ENCODE measurements at regions not wholly inside any gene's neighbourhood (a gene's known extent, or its start where the extent isn't known, plus 50 kb on each side); places are given as distances from the start of the nearest gene placed in this dataset.

- no peak for TF ChIP-seq FOXP2 (optimal IDR thresholded peaks at IDR 0.05; ENCODE audit: borderline replicate concordance, extremely low read depth, extremely low read length, insufficient read depth)
These were observed 80.5 kb downstream of the HNRNPD start for GRCh38 chr4:82293304-82293703.

- no peak for TF ChIP-seq SIN3A (IDR thresholded peaks at IDR 0.05; ENCODE audit: borderline replicate concordance, insufficient read depth, low read length)
- TF ChIP-seq, protein P1, sequence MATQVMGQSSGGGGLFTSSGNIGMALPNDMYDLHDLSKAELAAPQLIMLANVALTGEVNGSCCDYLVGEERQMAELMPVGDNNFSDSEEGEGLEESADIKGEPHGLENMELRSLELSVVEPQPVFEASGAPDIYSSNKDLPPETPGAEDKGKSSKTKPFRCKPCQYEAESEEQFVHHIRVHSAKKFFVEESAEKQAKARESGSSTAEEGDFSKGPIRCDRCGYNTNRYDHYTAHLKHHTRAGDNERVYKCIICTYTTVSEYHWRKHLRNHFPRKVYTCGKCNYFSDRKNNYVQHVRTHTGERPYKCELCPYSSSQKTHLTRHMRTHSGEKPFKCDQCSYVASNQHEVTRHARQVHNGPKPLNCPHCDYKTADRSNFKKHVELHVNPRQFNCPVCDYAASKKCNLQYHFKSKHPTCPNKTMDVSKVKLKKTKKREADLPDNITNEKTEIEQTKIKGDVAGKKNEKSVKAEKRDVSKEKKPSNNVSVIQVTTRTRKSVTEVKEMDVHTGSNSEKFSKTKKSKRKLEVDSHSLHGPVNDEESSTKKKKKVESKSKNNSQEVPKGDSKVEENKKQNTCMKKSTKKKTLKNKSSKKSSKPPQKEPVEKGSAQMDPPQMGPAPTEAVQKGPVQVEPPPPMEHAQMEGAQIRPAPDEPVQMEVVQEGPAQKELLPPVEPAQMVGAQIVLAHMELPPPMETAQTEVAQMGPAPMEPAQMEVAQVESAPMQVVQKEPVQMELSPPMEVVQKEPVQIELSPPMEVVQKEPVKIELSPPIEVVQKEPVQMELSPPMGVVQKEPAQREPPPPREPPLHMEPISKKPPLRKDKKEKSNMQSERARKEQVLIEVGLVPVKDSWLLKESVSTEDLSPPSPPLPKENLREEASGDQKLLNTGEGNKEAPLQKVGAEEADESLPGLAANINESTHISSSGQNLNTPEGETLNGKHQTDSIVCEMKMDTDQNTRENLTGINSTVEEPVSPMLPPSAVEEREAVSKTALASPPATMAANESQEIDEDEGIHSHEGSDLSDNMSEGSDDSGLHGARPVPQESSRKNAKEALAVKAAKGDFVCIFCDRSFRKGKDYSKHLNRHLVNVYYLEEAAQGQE (IDR thresholded peaks at IDR 0.05; ENCODE audit: insufficient read depth in 1 of 2, low read depth in 2 of 2, low read length in 2 of 2) = no peak
- no peak for TF ChIP-seq POLR2AphosphoS5 (IDR thresholded peaks at IDR 0.05; ENCODE audit: low read depth, low read length)
- no peak for TF ChIP-seq TAF1 (IDR thresholded peaks at IDR 0.05; ENCODE audit: borderline replicate concordance, insufficient read depth, low read length)
- no peak for TF ChIP-seq FOXP2 (optimal IDR thresholded peaks at IDR 0.05; ENCODE audit: borderline replicate concordance, extremely low read depth, extremely low read length, insufficient read depth)
These were observed 86.1 kb downstream of the HNRNPD start for GRCh38 chr4:82287720-82288119.

DNA sequence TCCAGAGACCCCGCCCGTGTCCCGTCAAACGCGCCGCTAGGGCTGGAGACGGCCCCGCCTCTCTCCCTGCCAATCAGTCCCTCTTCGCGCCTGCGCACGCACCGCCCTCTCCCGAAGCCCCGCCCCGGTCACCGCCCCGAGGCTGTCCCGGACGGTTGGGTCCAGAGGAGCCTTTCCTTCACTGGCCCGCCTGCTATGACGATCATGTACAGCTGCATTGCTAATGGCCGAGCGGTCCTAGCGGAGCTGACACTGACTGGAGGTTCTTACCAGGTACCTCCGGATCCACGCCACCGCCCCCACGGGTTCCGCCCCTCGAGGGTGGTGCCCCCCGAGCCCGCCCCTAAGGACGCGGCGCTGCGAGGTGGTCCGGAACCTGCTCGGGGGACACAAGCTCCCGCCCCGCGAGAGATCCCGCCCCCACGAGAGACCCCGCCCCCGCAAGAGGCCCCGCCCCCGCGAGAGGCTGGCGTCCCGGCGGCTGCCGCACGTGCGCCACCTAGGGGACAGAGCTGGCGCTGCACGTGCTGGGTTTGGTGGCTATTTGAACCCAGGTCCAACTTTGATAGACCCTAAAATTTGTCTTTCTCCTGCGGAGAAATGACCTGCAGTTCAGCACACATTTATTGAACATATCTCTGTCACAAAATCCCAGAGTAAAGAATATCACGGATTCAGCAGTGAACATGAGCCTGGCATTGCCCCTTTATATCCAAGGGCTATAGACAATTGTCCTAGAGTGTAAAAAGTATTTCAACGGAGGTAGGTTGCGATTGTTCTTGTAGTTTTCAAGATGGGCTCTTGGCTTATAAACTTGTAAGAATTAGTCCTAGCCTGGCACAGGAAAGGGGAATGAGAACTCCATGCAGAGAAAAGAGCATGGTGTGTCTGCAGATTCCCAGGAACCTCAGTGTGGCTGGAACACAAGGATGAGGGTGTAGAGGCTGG is 88.7 kb downstream of the HNRNPD start:
- TF ChIP-seq FOXP2 (optimal IDR thresholded peaks at IDR 0.05; ENCODE audit: borderline replicate concordance, extremely low read depth, extremely low read length, insufficient read depth) (peak; percentile 61), TAF1 (IDR thresholded peaks at IDR 0.05; ENCODE audit: borderline replicate concordance, insufficient read depth, low read length) (no peak)

- TF ChIP-seq POLR2AphosphoS5 (IDR thresholded peaks at IDR 0.05; ENCODE audit: low read depth, low read length) (no peak), SIN3A (IDR thresholded peaks at IDR 0.05; ENCODE audit: borderline replicate concordance, insufficient read depth, low read length) (no peak), FOXP2 (optimal IDR thresholded peaks at IDR 0.05; ENCODE audit: borderline replicate concordance, extremely low read depth, extremely low read length, insufficient read depth) (no peak), TAF1 (IDR thresholded peaks at IDR 0.05; ENCODE audit: borderline replicate concordance, insufficient read depth, low read length) (no peak)
- TF ChIP-seq, protein P1 (IDR thresholded peaks at IDR 0.05; ENCODE audit: insufficient read depth in 1 of 2, low read depth in 2 of 2, low read length in 2 of 2) = no peak
These were observed 89.3 kb downstream of the HNRNPD start for GRCh38 chr4:82284475-82284857.

DNA sequence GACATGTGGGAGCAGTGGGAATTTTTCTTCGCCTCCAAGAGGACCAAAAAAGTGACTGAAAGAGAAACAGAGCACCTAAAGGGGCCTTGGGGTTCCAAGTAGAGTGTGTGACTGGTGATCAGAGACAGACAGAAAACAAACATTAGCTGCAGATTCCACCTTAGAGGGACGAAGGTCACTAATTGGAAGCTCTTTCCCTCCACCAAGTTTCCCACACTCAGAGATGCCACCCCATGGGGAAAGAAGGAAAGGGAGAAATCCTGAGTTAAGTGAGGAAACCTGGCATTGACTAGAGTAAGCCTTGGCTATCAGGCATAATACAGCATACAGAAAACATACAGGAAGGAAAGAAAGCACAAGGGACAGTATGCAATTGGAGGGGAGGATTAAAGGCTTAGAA is 90.9 kb downstream of the HNRNPD start:
- TF ChIP-seq, protein P1 (IDR thresholded peaks at IDR 0.05; ENCODE audit: insufficient read depth in 1 of 2, low read depth in 2 of 2, low read length in 2 of 2) = no peak
- TF ChIP-seq FOXP2 (optimal IDR thresholded peaks at IDR 0.05; ENCODE audit: borderline replicate concordance, extremely low read depth, extremely low read length, insufficient read depth) (no peak), SIN3A (IDR thresholded peaks at IDR 0.05; ENCODE audit: borderline replicate concordance, insufficient read depth, low read length) (no peak), TAF1 (IDR thresholded peaks at IDR 0.05; ENCODE audit: borderline replicate concordance, insufficient read depth, low read length) (no peak), POLR2AphosphoS5 (IDR thresholded peaks at IDR 0.05; ENCODE audit: low read depth, low read length) (no peak)

DNA sequence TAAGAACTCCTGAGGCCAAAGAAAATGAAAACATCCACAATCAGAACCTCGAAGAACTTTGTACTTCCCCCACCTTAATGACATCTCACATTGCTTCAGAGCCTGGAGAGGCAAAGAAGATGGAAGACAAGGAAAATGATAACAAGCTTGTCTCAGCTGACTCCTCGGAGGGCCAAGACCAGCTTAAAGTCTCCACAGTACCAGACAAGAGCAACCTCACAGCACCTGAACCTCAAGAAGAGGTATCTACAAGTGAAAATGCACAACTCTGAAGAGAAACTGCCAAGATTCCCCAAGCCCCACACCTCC is 97.5 kb downstream of the HNRNPD start:
- TF ChIP-seq FOXP2 (optimal IDR thresholded peaks at IDR 0.05; ENCODE audit: borderline replicate concordance, extremely low read depth, extremely low read length, insufficient read depth) (no peak), TAF1 (IDR thresholded peaks at IDR 0.05; ENCODE audit: borderline replicate concordance, insufficient read depth, low read length) (no peak), SIN3A (IDR thresholded peaks at IDR 0.05; ENCODE audit: borderline replicate concordance, insufficient read depth, low read length) (no peak), POLR2AphosphoS5 (IDR thresholded peaks at IDR 0.05; ENCODE audit: low read depth, low read length) (no peak)
- TF ChIP-seq, protein P1 (IDR thresholded peaks at IDR 0.05; ENCODE audit: insufficient read depth in 1 of 2, low read depth in 2 of 2, low read length in 2 of 2) = no peak
